H9 (cell line): ENCODE measurements at regions not wholly inside any gene's neighbourhood (a gene's known extent, or its start where the extent isn't known, plus 50 kb on each side); places are given as distances from the start of the nearest gene placed in this dataset.

Experiments
- DNase-seq: peaks from one replicate; pipeline ENCODE4 v3.0.0-alpha.2; 2017
- H2AFZ ChIP-seq: one replicate; pipeline ENCODE4 v1.6.1; 2013; ENCODE audit warnings: mild to moderate bottlenecking, low read length, control low read depth, moderate library complexity
- H2AK5ac ChIP-seq: 2 replicates; pipeline ENCODE4 v1.6.1; 2013; ENCODE audit warnings: low read length, control low read depth, mixed read lengths; ENCODE audit not compliant: insufficient read length
- H2BK120ac ChIP-seq: one replicate; pipeline ENCODE4 v1.6.1; 2013; ENCODE audit warnings: low read depth, mild to moderate bottlenecking, low read length, control low read depth, inconsistent platforms; ENCODE audit not compliant: poor library complexity, severe bottlenecking
- H2BK12ac ChIP-seq: 2 replicates; pipeline ENCODE4 v1.6.1; 2013; ENCODE audit warnings: low read length, control low read depth, mixed read lengths, low read depth; ENCODE audit not compliant: insufficient read length
- H2BK15ac ChIP-seq: 2 replicates; pipeline ENCODE4 v1.6.1; 2013; ENCODE audit warnings: low read depth, low read length, control low read depth
- H2BK20ac ChIP-seq: one replicate; pipeline ENCODE4 v1.6.1; 2013; ENCODE audit warnings: low read depth, mild to moderate bottlenecking, low read length, control low read depth, inconsistent platforms; ENCODE audit not compliant: poor library complexity, severe bottlenecking
- H2BK5ac ChIP-seq: 2 replicates; pipeline ENCODE4 v1.6.1; 2013; ENCODE audit warnings: low read length, control low read depth, mixed read lengths; ENCODE audit not compliant: insufficient read length
- H3K14ac ChIP-seq: 2 replicates; pipeline ENCODE4 v1.6.1; 2013; ENCODE audit warnings: low read length, control low read depth; ENCODE audit not compliant: insufficient read depth
- H3K18ac ChIP-seq: 2 replicates; pipeline ENCODE4 v1.6.1; 2013; ENCODE audit warnings: low read depth, mild to moderate bottlenecking, mixed read lengths, low read length, control low read depth; ENCODE audit not compliant: insufficient read length
- H3K23ac ChIP-seq: 2 replicates; pipeline ENCODE4 v1.6.1; 2013; ENCODE audit warnings: low read length, control low read depth, mixed read lengths, low read depth; ENCODE audit not compliant: insufficient read length
- H3K23me2 ChIP-seq: 2 replicates; pipeline ENCODE4 v1.6.1; 2013; ENCODE audit warnings: low read depth, mild to moderate bottlenecking, mixed read lengths, low read length, control low read depth; ENCODE audit not compliant: insufficient read length, poor library complexity, severe bottlenecking
- H3K27ac ChIP-seq: 2 replicates; pipeline ENCODE4 v1.5.1; 2013; ENCODE audit warnings: low read length, control low read depth, mixed read lengths, low read depth; ENCODE audit not compliant: insufficient read length
- H3K27me3 ChIP-seq: 2 replicates; pipeline ENCODE4 v1.6.1; 2013; ENCODE audit warnings: low read length, control low read depth, inconsistent platforms; ENCODE audit not compliant: insufficient read depth
- H3K4ac ChIP-seq: 2 replicates; pipeline ENCODE4 v1.6.1; 2013; ENCODE audit warnings: low read depth, mild to moderate bottlenecking, control low read depth, inconsistent platforms, low read length, moderate library complexity
- H3K4me1 ChIP-seq: 2 replicates; pipeline ENCODE4 v1.6.1; 2013; ENCODE audit warnings: low read length, control low read depth, inconsistent platforms; ENCODE audit not compliant: insufficient read depth
- H3K4me2 ChIP-seq: 2 replicates; pipeline ENCODE4 v1.6.1; 2013; ENCODE audit warnings: low read length, control low read depth, mixed read lengths; ENCODE audit not compliant: insufficient read length, insufficient read depth
- H3K56ac ChIP-seq: 2 replicates; pipeline ENCODE4 v1.6.1; 2013; ENCODE audit warnings: low read depth, mild to moderate bottlenecking, mixed read lengths, low read length, control low read depth; ENCODE audit not compliant: insufficient read length
- H3K79me1 ChIP-seq: 2 replicates; pipeline ENCODE4 v1.6.1; 2013; ENCODE audit warnings: low read depth, mild to moderate bottlenecking, moderate library complexity, low read length, control low read depth, inconsistent platforms; ENCODE audit not compliant: insufficient read depth, poor library complexity, severe bottlenecking
- H3K79me2 ChIP-seq: 2 replicates; pipeline ENCODE4 v1.6.1; 2013; ENCODE audit warnings: low read length, control low read depth, inconsistent platforms; ENCODE audit not compliant: insufficient read depth
- H3K9ac ChIP-seq: 2 replicates; pipeline ENCODE4 v1.6.1; 2013; ENCODE audit warnings: low read length, control low read depth, mixed read lengths; ENCODE audit not compliant: insufficient read length; ENCODE audit errors: extremely low read depth
- H3K9me3 ChIP-seq: one replicate; pipeline ENCODE4 v1.6.1; 2013; ENCODE audit warnings: low read depth, low read length, inconsistent platforms; ENCODE audit not compliant: control insufficient read depth
- H3T11ph ChIP-seq: one replicate; pipeline ENCODE4 v1.6.1; 2013; ENCODE audit warnings: mild to moderate bottlenecking, low read length, control low read depth, inconsistent platforms
- H4K20me1 ChIP-seq: one replicate; pipeline ENCODE4 v1.6.1; 2013; ENCODE audit not compliant: control insufficient read depth, insufficient read length, insufficient read depth
- H4K5ac ChIP-seq: 2 replicates; pipeline ENCODE4 v1.6.1; 2013; ENCODE audit warnings: low read depth, mild to moderate bottlenecking, mixed read lengths, low read length, control low read depth; ENCODE audit not compliant: insufficient read length
- H4K8ac ChIP-seq: replicated peaks from 2 replicates; pipeline ENCODE4 v1.6.1; 2013; ENCODE audit warnings: low read length, control low read depth, mixed read lengths, low read depth; ENCODE audit not compliant: insufficient read length
- H4K91ac ChIP-seq: 2 replicates; pipeline ENCODE4 v1.6.1; 2013; ENCODE audit warnings: low read depth, mild to moderate bottlenecking, moderate library complexity, mixed read lengths, low read length, control low read depth; ENCODE audit not compliant: insufficient read length
- H3K27ac Mint-ChIP-seq, 3 experiments: 2 replicates in 2 of 3; 3 replicates in 1 of 3; pipeline ENCODE4 v1.8.0; 2020 to 2021; ENCODE audit warnings: mixed read lengths in 3 of 3, mild to moderate bottlenecking in 1 of 3, moderate library complexity in 1 of 3
- H3K27me3 Mint-ChIP-seq: 2 replicates; pipeline ENCODE4 v1.8.0; 2021; ENCODE audit warnings: low read depth, mild to moderate bottlenecking, moderate library complexity, mixed read lengths
- H3K36me3 Mint-ChIP-seq, 3 experiments: 2 replicates in 2 of 3; 3 replicates in 1 of 3; pipeline ENCODE4 v1.8.0; 2020 to 2021; ENCODE audit warnings: low read depth in 3 of 3, mixed read lengths in 3 of 3; ENCODE audit not compliant: insufficient read depth in 1 of 3
- H3K4me1 Mint-ChIP-seq, 2 experiments: 2 replicates each; pipeline ENCODE4 v1.8.0; 2020; ENCODE audit warnings: mixed read lengths in 2 of 2
- H3K4me3 Mint-ChIP-seq, 2 experiments: 2 replicates in 1 of 2; 3 replicates in 1 of 2; pipeline ENCODE4 v1.8.0; 2020 to 2021; ENCODE audit warnings: mild to moderate bottlenecking in 2 of 2, mixed read lengths in 2 of 2, moderate library complexity in 1 of 2
- H3K9me3 Mint-ChIP-seq, 2 experiments: 2 replicates in 1 of 2; 3 replicates in 1 of 2; pipeline ENCODE4 v1.8.0; 2020; ENCODE audit warnings: mild to moderate bottlenecking in 2 of 2, mixed read lengths in 2 of 2, moderate library complexity in 1 of 2
- CTCF ChIP-seq: fragments of 200-600 bp; sonication (generic); conservative IDR thresholded peaks from 3 replicates; pipeline ENCODE4 v1.8.0; 2021; ENCODE audit warnings: antibody characterized with exemption, mild to moderate bottlenecking
- WGBS: extraction: QIAGEN DNeasy Blood & Tissue Kit; methylation state at CpG from one replicate; pipeline ENCODE4 v1.1.7; 2013; ENCODE audit warnings: missing lambda C conversion rate, low lambda C conversion rate, mixed read lengths; ENCODE audit not compliant: insufficient read length; ENCODE audit errors: extremely low coverage; 5-methylcytosine and 5-hydroxymethylcytosine counted together

DNA sequence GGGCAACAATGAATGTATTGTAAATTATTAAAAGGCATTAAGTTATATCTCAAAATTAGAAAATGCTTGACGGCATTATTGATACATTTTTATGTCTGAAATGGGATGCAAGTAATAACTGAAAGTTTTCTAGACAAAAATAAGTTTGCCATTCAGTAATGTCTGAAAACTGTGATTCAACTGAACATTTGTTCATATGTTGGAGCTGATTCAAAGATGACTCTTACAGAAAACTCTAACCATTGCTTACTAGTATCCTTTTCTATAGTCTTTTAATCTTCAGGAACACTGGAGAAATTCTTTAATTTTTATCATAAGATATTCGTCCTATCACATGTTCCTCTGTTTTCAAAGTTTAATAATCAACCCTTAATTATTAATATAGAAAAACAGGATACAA, 71.1 kb upstream of the TFEC start:
- Histone ChIP-seq H4K91ac (no peak overlapping the region), H3K27me3 (no peaks in the 10 kb centered on the region), H4K5ac (no peak overlapping the region), H3K79me1 (no peaks in the 10 kb centered on the region), H3K9me3 (no peaks in the 10 kb centered on the region), H3K4ac (no peak overlapping the region), H3T11ph (no peak overlapping the region), H4K8ac (no peak overlapping the region), H3K4me1 (peaks cover 4% of the 10 kb centered on the region; the same call in 1 of the 2 replicates), H2BK120ac (no peak overlapping the region), H3K18ac (no peak overlapping the region), H3K79me2 (no peaks in the 10 kb centered on the region), H3K23ac (no peak overlapping the region), H2BK12ac (no peak overlapping the region), H2BK5ac (no peak overlapping the region), H2BK20ac (no peak overlapping the region), H2AK5ac (no peak overlapping the region), H3K14ac (no peak overlapping the region), H2AFZ (no peak overlapping the region), H3K56ac (no peak overlapping the region), H3K9ac (no peak overlapping the region), H3K23me2 (no peaks in the 10 kb centered on the region), H3K27ac (no peak overlapping the region), H4K20me1 (no peaks in the 10 kb centered on the region), H3K4me2 (no peak overlapping the region), H2BK15ac (no peak overlapping the region)
- Mint-ChIP-seq H3K9me3 (no peaks in the 10 kb centered on the region), H3K27me3 (no peaks in the 10 kb centered on the region), H3K4me3 (no peak overlapping the region), H3K4me1 (peaks cover 18 to 20% of the 10 kb centered on the region in 2 experiments), H3K36me3 (no peaks in the 10 kb centered on the region), H3K27ac (no peak overlapping the region)
- no peak for TF ChIP-seq CTCF
- no CpG with 5 or more reads among the region's 2 CpGs for WGBS
- DNase-seq = no peak
